WTC11 (cell line): ENCODE measurements at regions not wholly inside any gene's neighbourhood (a gene's known extent, or its start where the extent isn't known, plus 50 kb on each side); places are given as distances from the start of the nearest gene placed in this dataset.

ENCODE experiments used
- ATAC-seq: fragments of 200-7000 bp; cut with Tn5 transposase; 2 replicates; pipeline ENCODE4 v1.10.0; 2021; ENCODE audit warnings: mild to moderate bottlenecking, moderate library complexity
- CTCF ChIA-PET: fragments of 300-600 bp; sonication (Branson Sonifier 250); formaldehyde crosslinking; loops from one replicate; lab custom pipeline; 2021; ENCODE audit warnings: antibody characterized with exemption; lab: Charles Lee
- POLR2A ChIA-PET: fragments of 350-600 bp; sonication (Branson Sonifier 250); formaldehyde crosslinking; loops from one replicate; lab custom pipeline; 2021; ENCODE audit warnings: antibody characterized with exemption; lab: Charles Lee
- DNase-seq: peaks from one replicate; pipeline ENCODE4 v3.0.0; 2021; ENCODE audit warnings: low spot score
- H3K27ac Mint-ChIP-seq: 2 replicates; pipeline ENCODE4 v1.8.0; 2021; ENCODE audit warnings: mixed read lengths
- H3K27me3 Mint-ChIP-seq: 2 replicates; pipeline ENCODE4 v1.8.0; 2021; ENCODE audit warnings: low read depth, mild to moderate bottlenecking, moderate library complexity, mixed read lengths
- H3K36me3 Mint-ChIP-seq: 2 replicates; pipeline ENCODE4 v1.8.0; 2021; ENCODE audit warnings: mixed read lengths
- H3K4me1 Mint-ChIP-seq: 2 replicates; pipeline ENCODE4 v1.8.0; 2022; ENCODE audit warnings: mixed read lengths
- H3K4me3 Mint-ChIP-seq: 2 replicates; pipeline ENCODE4 v1.8.0; 2021; ENCODE audit warnings: mild to moderate bottlenecking, moderate library complexity, mixed read lengths
- H3K9me3 Mint-ChIP-seq: 2 replicates; pipeline ENCODE4 v1.8.0; 2021; ENCODE audit warnings: mixed read lengths
- EMX1 ChIP-seq: fragments of 250-450 bp; sonication (Bioruptor Pico); IDR thresholded peaks from 2 replicates; pipeline ENCODE4 v1.8.0; 2021; ENCODE audit warnings: mild to moderate bottlenecking
- FOXJ3 ChIP-seq: sonication (generic); formaldehyde crosslinking; IDR thresholded peaks from 2 replicates; pipeline ENCODE4 v1.9.0; 2021; ENCODE audit warnings: missing genetic modification reagents, mild to moderate bottlenecking, borderline replicate concordance
- NR1H2 ChIP-seq: sonication (generic); formaldehyde crosslinking; IDR thresholded peaks from 2 replicates; pipeline ENCODE4 v1.9.0; 2021; ENCODE audit warnings: mild to moderate bottlenecking, moderate library complexity, missing genetic modification reagents
- NR2C2 ChIP-seq: sonication (generic); formaldehyde crosslinking; IDR thresholded peaks from 2 replicates; pipeline ENCODE4 v1.8.0; 2022; ENCODE audit warnings: mild to moderate bottlenecking, missing genetic modification reagents
- NR3C1 ChIP-seq: sonication (generic); formaldehyde crosslinking; conservative IDR thresholded peaks from 2 replicates; pipeline ENCODE4 v1.8.1; 2023; ENCODE audit warnings: low read depth, mild to moderate bottlenecking, missing genetic modification reagents
- OVOL2 ChIP-seq: fragments of 250-450 bp; sonication (Bioruptor Pico); IDR thresholded peaks from 2 replicates; pipeline ENCODE4 v1.9.0; 2021; ENCODE audit warnings: mild to moderate bottlenecking, borderline replicate concordance
- RELA ChIP-seq: sonication (generic); formaldehyde crosslinking; IDR thresholded peaks from 2 replicates; pipeline ENCODE4 v1.8.1; 2022; ENCODE audit warnings: missing genetic modification reagents, mild to moderate bottlenecking, borderline replicate concordance
- ZBTB21 ChIP-seq: sonication (generic); formaldehyde crosslinking; IDR thresholded peaks from 2 replicates; pipeline ENCODE4 v1.8.1; 2023; ENCODE audit warnings: mild to moderate bottlenecking, missing genetic modification reagents, borderline replicate concordance
- ZNF121 ChIP-seq: sonication (generic); formaldehyde crosslinking; IDR thresholded peaks from 2 replicates; pipeline ENCODE4 v1.8.0; 2023; ENCODE audit warnings: missing genetic modification reagents
- ZNF138 ChIP-seq: sonication (generic); formaldehyde crosslinking; conservative IDR thresholded peaks from 2 replicates; pipeline ENCODE4 v1.8.1; 2022; ENCODE audit warnings: mild to moderate bottlenecking, moderate library complexity, missing genetic modification reagents
- TF ChIP-seq, protein P1 (sequence below): sonication (generic); formaldehyde crosslinking; IDR thresholded peaks from 2 replicates; pipeline ENCODE4 v1.8.0; 2023; ENCODE audit warnings: missing genetic modification reagents, mild to moderate bottlenecking, borderline replicate concordance
- TF ChIP-seq, protein P2 (sequence below): fragments of 250-450 bp; sonication (Bioruptor Pico); IDR thresholded peaks from 2 replicates; pipeline ENCODE4 v1.9.0; 2021; ENCODE audit warnings: mild to moderate bottlenecking
- TF ChIP-seq, protein P3 (sequence below): sonication (generic); formaldehyde crosslinking; IDR thresholded peaks from 2 replicates; pipeline ENCODE4 v1.8.0; 2022; ENCODE audit warnings: missing genetic modification reagents

DNA sequence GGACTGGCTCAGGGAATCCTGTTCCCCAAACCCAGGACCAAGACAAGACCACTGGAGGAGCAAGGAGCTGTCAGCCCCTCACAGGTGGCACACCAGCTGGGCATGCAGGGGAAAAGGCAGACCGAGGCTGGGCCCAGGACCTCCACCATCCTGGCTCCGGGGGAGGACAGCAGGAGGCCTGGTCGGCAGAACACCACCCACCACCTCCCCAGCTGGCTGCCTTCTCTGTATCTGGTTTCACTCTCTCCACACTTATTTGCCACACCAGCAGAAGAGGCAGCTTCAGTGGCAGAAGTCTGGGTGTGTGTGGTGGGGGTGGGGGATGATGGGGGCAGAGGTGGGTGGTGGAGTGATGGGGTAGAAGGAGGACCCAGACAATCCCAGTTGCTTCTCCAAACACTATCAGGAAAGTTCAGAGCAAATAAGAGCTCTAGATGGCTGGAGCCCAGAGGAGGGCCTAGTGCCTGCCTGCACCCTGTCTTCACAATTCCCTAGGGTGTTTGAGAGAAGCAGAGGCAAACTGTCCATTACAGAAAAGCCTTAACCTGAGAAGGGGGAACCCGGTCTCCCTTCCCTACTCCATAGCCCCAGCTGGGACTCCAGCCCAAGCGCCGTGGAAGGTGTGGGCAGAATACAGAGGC lies 51.9 kb upstream of the CDON start:
- POLR2A ChIA-PET, result interaction anchor here (1.2 kb wide), 1 partner anchor 15 kb away, joined by 3 read pairs; no protein-coding TSS in a partner anchor

DNA sequence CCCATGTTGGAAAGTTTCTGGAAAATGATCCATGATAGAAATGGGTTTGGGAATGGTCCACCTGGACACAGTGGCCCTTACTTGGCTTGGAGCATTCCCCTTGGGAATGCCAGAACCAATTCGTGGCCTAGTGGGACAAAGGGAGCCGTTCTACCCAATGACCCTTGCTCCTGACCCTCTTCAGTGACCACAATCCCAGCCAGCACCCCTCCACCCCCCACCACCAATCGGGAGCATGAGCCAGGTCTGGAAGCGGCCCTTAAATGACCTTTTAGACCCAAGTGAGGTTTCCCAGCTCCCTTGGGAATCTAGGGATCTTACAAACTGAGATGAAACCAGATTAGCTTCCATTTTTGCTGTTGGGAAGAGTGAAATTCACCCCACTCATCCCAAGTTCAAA lies 51.3 kb upstream of the CDON start:
- POLR2A ChIA-PET, result interaction anchor here (1.2 kb wide), 1 partner anchor 10 kb away, joined by 3 read pairs; no protein-coding TSS in a partner anchor
- H3K36me3 Mint-ChIP-seq, result no peaks in the 10 kb centered on the region

More for the DNA sequence above, 51.9 kb upstream of the CDON start:
- Mint-ChIP-seq H3K4me3 (no peak overlapping the region), H3K27ac (no peak overlapping the region), H3K4me1 (peaks cover 11% of the 10 kb centered on the region), H3K36me3 (no peaks in the 10 kb centered on the region), H3K9me3 (no peaks in the 10 kb centered on the region), H3K27me3 (no peaks in the 10 kb centered on the region)
- TF ChIP-seq EMX1 (CRISPR knock-in tag), result no peak
- no peak for TF ChIP-seq OVOL2 (CRISPR knock-in tag)
- TF ChIP-seq, protein P1, sequence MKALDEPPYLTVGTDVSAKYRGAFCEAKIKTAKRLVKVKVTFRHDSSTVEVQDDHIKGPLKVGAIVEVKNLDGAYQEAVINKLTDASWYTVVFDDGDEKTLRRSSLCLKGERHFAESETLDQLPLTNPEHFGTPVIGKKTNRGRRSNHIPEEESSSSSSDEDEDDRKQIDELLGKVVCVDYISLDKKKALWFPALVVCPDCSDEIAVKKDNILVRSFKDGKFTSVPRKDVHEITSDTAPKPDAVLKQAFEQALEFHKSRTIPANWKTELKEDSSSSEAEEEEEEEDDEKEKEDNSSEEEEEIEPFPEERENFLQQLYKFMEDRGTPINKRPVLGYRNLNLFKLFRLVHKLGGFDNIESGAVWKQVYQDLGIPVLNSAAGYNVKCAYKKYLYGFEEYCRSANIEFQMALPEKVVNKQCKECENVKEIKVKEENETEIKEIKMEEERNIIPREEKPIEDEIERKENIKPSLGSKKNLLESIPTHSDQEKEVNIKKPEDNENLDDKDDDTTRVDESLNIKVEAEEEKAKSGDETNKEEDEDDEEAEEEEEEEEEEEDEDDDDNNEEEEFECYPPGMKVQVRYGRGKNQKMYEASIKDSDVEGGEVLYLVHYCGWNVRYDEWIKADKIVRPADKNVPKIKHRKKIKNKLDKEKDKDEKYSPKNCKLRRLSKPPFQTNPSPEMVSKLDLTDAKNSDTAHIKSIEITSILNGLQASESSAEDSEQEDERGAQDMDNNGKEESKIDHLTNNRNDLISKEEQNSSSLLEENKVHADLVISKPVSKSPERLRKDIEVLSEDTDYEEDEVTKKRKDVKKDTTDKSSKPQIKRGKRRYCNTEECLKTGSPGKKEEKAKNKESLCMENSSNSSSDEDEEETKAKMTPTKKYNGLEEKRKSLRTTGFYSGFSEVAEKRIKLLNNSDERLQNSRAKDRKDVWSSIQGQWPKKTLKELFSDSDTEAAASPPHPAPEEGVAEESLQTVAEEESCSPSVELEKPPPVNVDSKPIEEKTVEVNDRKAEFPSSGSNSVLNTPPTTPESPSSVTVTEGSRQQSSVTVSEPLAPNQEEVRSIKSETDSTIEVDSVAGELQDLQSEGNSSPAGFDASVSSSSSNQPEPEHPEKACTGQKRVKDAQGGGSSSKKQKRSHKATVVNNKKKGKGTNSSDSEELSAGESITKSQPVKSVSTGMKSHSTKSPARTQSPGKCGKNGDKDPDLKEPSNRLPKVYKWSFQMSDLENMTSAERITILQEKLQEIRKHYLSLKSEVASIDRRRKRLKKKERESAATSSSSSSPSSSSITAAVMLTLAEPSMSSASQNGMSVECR (CRISPR knock-in tag), result no peak
- TF ChIP-seq NR3C1, result no peak
- TF ChIP-seq ZNF138, result no peak
- TF ChIP-seq, protein P2, sequence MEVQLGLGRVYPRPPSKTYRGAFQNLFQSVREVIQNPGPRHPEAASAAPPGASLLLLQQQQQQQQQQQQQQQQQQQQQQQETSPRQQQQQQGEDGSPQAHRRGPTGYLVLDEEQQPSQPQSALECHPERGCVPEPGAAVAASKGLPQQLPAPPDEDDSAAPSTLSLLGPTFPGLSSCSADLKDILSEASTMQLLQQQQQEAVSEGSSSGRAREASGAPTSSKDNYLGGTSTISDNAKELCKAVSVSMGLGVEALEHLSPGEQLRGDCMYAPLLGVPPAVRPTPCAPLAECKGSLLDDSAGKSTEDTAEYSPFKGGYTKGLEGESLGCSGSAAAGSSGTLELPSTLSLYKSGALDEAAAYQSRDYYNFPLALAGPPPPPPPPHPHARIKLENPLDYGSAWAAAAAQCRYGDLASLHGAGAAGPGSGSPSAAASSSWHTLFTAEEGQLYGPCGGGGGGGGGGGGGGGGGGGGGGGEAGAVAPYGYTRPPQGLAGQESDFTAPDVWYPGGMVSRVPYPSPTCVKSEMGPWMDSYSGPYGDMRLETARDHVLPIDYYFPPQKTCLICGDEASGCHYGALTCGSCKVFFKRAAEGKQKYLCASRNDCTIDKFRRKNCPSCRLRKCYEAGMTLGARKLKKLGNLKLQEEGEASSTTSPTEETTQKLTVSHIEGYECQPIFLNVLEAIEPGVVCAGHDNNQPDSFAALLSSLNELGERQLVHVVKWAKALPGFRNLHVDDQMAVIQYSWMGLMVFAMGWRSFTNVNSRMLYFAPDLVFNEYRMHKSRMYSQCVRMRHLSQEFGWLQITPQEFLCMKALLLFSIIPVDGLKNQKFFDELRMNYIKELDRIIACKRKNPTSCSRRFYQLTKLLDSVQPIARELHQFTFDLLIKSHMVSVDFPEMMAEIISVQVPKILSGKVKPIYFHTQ (CRISPR knock-in tag), result no peak
- no peak for TF ChIP-seq FOXJ3 (CRISPR knock-in tag)
- no peak for TF ChIP-seq ZNF121 (CRISPR knock-in tag)
- TF ChIP-seq NR2C2 (CRISPR knock-in tag), result no peak
- no peak for ATAC-seq
- CTCF ChIA-PET, result interaction anchor here (2.4 to 3.0 kb wide), 2 partner anchors 31 to 53 kb away, joined by 8 to 9 read pairs; no protein-coding TSS in a partner anchor
- DNase-seq, result no peak

More for the DNA sequence above, 51.3 kb upstream of the CDON start:
- DNase-seq, result no peak
- no peaks in the 10 kb centered on the region for H3K27me3 Mint-ChIP-seq
- no peak overlapping the region for H3K27ac Mint-ChIP-seq
- H3K9me3 Mint-ChIP-seq, result no peaks in the 10 kb centered on the region
- H3K4me1 Mint-ChIP-seq, result peaks cover 11% of the 10 kb centered on the region
- no peak overlapping the region for H3K4me3 Mint-ChIP-seq
- no peak for ATAC-seq
- TF ChIP-seq NR1H2 (CRISPR knock-in tag), result no peak
- TF ChIP-seq, protein P3, sequence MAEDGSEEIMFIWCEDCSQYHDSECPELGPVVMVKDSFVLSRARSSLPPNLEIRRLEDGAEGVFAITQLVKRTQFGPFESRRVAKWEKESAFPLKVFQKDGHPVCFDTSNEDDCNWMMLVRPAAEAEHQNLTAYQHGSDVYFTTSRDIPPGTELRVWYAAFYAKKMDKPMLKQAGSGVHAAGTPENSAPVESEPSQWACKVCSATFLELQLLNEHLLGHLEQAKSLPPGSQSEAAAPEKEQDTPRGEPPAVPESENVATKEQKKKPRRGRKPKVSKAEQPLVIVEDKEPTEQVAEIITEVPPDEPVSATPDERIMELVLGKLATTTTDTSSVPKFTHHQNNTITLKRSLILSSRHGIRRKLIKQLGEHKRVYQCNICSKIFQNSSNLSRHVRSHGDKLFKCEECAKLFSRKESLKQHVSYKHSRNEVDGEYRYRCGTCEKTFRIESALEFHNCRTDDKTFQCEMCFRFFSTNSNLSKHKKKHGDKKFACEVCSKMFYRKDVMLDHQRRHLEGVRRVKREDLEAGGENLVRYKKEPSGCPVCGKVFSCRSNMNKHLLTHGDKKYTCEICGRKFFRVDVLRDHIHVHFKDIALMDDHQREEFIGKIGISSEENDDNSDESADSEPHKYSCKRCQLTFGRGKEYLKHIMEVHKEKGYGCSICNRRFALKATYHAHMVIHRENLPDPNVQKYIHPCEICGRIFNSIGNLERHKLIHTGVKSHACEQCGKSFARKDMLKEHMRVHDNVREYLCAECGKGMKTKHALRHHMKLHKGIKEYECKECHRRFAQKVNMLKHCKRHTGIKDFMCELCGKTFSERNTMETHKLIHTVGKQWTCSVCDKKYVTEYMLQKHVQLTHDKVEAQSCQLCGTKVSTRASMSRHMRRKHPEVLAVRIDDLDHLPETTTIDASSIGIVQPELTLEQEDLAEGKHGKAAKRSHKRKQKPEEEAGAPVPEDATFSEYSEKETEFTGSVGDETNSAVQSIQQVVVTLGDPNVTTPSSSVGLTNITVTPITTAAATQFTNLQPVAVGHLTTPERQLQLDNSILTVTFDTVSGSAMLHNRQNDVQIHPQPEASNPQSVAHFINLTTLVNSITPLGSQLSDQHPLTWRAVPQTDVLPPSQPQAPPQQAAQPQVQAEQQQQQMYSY (CRISPR knock-in tag), result no peak
- TF ChIP-seq RELA, result no peak
- TF ChIP-seq, protein P1 (CRISPR knock-in tag), result no peak
- TF ChIP-seq ZBTB21 (CRISPR knock-in tag), result no peak
- CTCF ChIA-PET, result interaction anchor here (1.3 kb wide), 1 partner anchor 9 kb away, joined by 7 read pairs; no protein-coding TSS in a partner anchor
